WI38 (cell line): ENCODE measurements at regions not wholly inside any gene's neighbourhood (a gene's known extent, or its start where the extent isn't known, plus 50 kb on each side); places are given as distances from the start of the nearest gene placed in this dataset.
"Not testable (repeated sequence)": the region's sequence is repeated elsewhere in the genome, so short reads cannot be mapped to it uniquely, and the experiment has no call there.

Source experiments
- H3K4me3 ChIP-seq: 2 replicates; pipeline ENCODE4 v1.5.1; 2011; ENCODE audit warnings: low read depth, mild to moderate bottlenecking, control low read depth, low read length
- CTCF ChIP-seq: IDR thresholded peaks from 2 replicates; pipeline ENCODE4 v1.5.1; 2012; ENCODE audit warnings: low read depth, mild to moderate bottlenecking, control low read depth, low read length

- H3K4me3 ChIP-seq = no peak overlapping the region
- TF ChIP-seq CTCF = no peak
These were observed 316.4 kb upstream of the DUSP10 start for GRCh38 chr1:222058249-222058648.

DNA sequence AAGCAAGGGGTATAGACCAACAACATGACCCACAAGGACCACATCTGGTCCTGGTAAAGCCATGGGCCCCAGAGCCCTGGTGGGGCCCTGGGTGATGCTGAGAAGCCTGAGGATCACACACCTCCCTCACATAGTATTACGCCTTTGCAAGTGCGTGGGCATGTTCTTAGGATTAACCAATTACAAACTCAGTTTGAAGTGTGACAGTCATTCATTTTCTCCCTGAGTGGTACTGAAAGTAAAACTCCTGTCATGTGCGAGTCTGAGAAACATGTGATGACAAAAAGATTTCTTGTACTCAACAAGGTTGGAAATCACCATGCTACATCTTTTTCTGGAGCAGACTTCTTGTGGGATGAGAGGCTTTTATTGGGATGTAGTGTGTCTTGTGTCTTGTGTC, 315.3 kb upstream of the DUSP10 start:
- no peak for TF ChIP-seq CTCF
- no peak overlapping the region for H3K4me3 ChIP-seq

- no peak for TF ChIP-seq CTCF
These were observed 312.5 kb upstream of the DUSP10 start for GRCh38 chr1:222054416-222054815.

GRCh38 chr1:222053790-222054294, 312.0 kb upstream of the DUSP10 start:
- TF ChIP-seq CTCF = no peak

More at GRCh38 chr1:222054416-222054815, 312.5 kb upstream of the DUSP10 start:
- no peak overlapping the region for H3K4me3 ChIP-seq

DNA sequence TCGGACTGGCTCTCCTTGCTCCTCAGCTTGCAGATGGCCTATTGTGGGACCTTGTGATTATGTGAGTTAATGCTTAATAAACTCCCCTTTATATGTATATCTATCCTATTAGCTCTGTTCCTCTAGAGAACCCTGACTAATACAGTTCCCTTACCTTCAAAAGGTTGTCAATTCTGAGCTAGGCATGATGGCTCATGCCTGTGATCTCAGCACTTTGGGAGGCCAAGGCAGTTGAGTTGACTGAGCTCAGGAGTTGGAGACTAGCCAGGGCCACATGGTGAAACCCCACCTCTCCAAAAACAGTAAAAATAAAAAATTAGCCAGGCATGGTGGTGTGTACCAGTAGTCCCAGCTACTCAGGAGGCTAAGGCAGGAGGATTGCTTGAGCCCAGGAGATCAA, 309.4 kb upstream of the DUSP10 start:
- not testable (repeated sequence) for H3K4me3 ChIP-seq

More at GRCh38 chr1:222053790-222054294, 312.0 kb upstream of the DUSP10 start:
- no peak overlapping the region for H3K4me3 ChIP-seq

DNA sequence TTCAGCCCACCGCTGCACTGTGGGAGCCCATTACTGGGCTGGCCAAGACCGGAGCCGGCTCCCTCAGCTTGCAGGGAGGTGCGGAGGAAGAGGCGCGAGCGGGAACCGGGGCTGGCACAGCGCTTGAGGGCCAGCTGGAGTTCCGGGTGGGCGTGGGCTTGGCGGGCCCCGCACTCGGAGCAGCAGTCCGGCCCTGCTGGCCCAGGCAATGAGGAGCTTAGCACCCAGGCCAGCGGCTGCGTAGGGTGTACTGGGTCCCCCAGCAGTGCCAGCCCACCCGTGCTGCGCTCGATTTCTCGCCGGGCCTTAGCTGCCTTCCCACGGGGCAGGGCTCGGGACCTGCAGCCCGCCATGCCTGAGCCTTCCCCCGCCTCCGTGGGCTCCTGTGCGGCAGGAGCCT, 307.8 kb upstream of the DUSP10 start:
- not testable (repeated sequence) for H3K4me3 ChIP-seq

DNA sequence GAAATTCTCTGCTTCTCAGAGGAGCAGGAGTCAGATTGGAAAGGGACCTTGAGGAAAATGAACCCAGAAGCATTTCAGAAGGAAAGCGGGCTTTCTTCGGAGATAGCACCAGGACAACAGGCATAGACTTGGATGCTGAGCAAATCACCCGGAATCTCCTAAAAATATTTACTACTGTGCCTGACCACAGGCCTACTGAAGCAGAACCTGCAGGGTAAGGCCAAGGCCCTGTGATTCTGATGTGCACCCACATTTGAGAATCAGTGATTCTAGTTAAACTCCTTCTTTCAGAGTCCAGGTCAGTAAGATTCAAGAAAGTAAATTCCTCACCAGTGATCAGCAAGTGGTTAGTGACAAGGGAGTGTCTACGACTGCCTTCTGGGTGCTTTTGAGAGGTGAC, 307.3 kb upstream of the DUSP10 start:
- H3K4me3 ChIP-seq = no peak overlapping the region

GRCh38 chr1:222048094-222048595, 306.3 kb upstream of the DUSP10 start:
- no peak for TF ChIP-seq CTCF
- no peak overlapping the region for H3K4me3 ChIP-seq

More for the DNA sequence above, 307.3 kb upstream of the DUSP10 start:
- TF ChIP-seq CTCF = no peak
